ENCODE measurements at regions not wholly inside any gene's neighbourhood (a gene's known extent, or its start where the extent isn't known, plus 50 kb on each side); places are given as distances from the start of the nearest gene placed in this dataset.
A peak's percentile ranks its signal among the peaks of the same experiment; 100 is the strongest.

DNA sequence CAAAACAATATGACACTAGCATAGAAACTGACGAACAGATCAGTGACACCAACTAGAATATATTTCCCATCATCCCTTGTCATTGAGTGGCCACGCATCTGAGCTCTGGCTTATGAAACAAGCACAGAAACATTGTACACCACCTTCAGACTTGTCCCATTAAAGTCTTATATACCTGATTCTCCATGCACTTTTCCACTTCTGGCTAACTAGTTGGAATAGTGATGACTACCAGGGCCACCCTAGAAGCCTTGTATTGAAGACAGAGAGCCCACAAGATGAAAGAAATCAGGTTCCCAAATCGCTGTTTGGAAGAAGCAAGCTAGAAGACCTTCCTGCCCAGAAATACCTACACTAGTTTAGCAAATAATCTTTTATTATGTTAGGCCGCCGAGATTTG lies 99.7 kb upstream of the PPM1H start:
- no peaks in the 10 kb centered on the region for H3K9me3 Mint-ChIP-seq
- DNase-seq (ENCODE audit: low read depth, low spot score), result no peak
- TF ChIP-seq, protein P1, sequence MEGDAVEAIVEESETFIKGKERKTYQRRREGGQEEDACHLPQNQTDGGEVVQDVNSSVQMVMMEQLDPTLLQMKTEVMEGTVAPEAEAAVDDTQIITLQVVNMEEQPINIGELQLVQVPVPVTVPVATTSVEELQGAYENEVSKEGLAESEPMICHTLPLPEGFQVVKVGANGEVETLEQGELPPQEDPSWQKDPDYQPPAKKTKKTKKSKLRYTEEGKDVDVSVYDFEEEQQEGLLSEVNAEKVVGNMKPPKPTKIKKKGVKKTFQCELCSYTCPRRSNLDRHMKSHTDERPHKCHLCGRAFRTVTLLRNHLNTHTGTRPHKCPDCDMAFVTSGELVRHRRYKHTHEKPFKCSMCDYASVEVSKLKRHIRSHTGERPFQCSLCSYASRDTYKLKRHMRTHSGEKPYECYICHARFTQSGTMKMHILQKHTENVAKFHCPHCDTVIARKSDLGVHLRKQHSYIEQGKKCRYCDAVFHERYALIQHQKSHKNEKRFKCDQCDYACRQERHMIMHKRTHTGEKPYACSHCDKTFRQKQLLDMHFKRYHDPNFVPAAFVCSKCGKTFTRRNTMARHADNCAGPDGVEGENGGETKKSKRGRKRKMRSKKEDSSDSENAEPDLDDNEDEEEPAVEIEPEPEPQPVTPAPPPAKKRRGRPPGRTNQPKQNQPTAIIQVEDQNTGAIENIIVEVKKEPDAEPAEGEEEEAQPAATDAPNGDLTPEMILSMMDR (conservative IDR thresholded peaks at IDR 0.05), result no peak
- no peak overlapping the region for H3K4me3 Mint-ChIP-seq
- H3K27ac Mint-ChIP-seq (ENCODE audit: unreplicated experiment), result no peak overlapping the region
- no peaks in the 10 kb centered on the region for H3K36me3 Mint-ChIP-seq (ENCODE audit: low read depth)
- H3K4me1 Mint-ChIP-seq, result no peaks in the 10 kb centered on the region
- peaks cover 8% of the 10 kb centered on the region for H3K27me3 Mint-ChIP-seq (ENCODE audit: low read depth)

DNA sequence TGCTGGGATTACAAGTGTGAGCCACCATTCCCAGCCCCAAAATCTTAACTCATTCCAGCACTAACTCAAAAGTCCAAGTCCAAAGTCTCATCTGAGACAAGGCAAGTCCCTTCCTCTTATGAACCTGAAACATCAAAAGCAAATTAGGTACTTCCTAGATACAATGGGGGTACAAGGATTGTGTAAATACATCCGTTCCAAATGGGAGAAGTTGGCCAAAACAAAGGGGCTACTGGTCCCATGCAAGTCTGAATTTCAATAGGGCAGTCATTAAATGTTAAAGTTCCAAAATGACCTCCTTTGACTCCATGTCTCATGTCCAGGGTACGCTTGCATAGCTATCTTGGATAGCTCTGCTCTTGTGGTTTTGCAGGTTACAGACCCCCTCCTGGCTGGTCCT lies 94.7 kb upstream of the PPM1H start:
- TF ChIP-seq, protein P1 (conservative IDR thresholded peaks at IDR 0.05), result no peak
- H3K9me3 Mint-ChIP-seq, result peaks cover 2% of the 10 kb centered on the region

DNA sequence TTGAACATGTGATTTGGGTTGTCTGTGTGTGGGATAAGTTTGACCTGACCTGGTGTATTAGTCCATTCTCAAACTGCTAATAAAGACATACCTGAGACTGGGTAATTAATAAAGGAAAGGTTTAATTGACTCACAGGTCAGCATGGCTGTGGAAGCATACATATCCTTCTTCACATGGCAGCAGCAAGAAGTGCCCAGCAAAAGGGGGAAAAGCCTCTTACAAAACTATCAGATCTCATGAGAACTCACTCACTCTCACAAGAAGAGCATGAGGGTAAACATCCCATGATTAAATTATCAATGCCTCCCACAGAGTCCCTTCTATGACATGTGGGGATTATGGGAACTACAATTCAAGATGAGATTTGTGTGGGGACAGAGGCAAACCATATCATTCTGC lies 94.0 kb upstream of the PPM1H start:
- Mint-ChIP-seq H3K4me1 (peaks cover 10% of the 10 kb centered on the region), H3K4me3 (no peak overlapping the region), H3K36me3 (ENCODE audit: low read depth) (no peaks in the 10 kb centered on the region), H3K27ac (ENCODE audit: unreplicated experiment) (no peak overlapping the region), H3K27me3 (ENCODE audit: low read depth) (peaks cover 3% of the 10 kb centered on the region), H3K9me3 (peaks cover 2% of the 10 kb centered on the region)
- TF ChIP-seq, protein P1 (conservative IDR thresholded peaks at IDR 0.05), result no peak
- DNase-seq (ENCODE audit: low read depth, low spot score), result no peak

More for the DNA sequence above, 94.7 kb upstream of the PPM1H start:
- no peak for DNase-seq (ENCODE audit: low read depth, low spot score)
- Mint-ChIP-seq H3K4me3 (no peak overlapping the region), H3K36me3 (ENCODE audit: low read depth) (no peaks in the 10 kb centered on the region), H3K27ac (ENCODE audit: unreplicated experiment) (no peak overlapping the region), H3K4me1 (peaks cover 10% of the 10 kb centered on the region), H3K27me3 (ENCODE audit: low read depth) (peaks cover 3% of the 10 kb centered on the region)

- Mint-ChIP-seq H3K27ac (ENCODE audit: unreplicated experiment) (no peak overlapping the region), H3K9me3 (peaks cover 2% of the 10 kb centered on the region), H3K4me3 (no peak overlapping the region), H3K36me3 (ENCODE audit: low read depth) (no peaks in the 10 kb centered on the region), H3K27me3 (ENCODE audit: low read depth) (no peaks in the 10 kb centered on the region), H3K4me1 (peaks cover 15% of the 10 kb centered on the region)
- DNase-seq (ENCODE audit: low read depth, low spot score), result no peak
- TF ChIP-seq, protein P1 (conservative IDR thresholded peaks at IDR 0.05), result no peak
Observed at GRCh38 chr12:63025116-63025515, 90.2 kb upstream of the PPM1H start.

- no peaks in the 10 kb centered on the region for H3K27me3 Mint-ChIP-seq (ENCODE audit: low read depth)
- no peaks in the 10 kb centered on the region for H3K9me3 Mint-ChIP-seq
- TF ChIP-seq, protein P1 (conservative IDR thresholded peaks at IDR 0.05), result no peak
- peaks cover 15% of the 10 kb centered on the region for H3K4me1 Mint-ChIP-seq
- no peak overlapping the region for H3K27ac Mint-ChIP-seq (ENCODE audit: unreplicated experiment)
- no peaks in the 10 kb centered on the region for H3K36me3 Mint-ChIP-seq (ENCODE audit: low read depth)
- DNase-seq (ENCODE audit: low read depth, low spot score), result no peak
- H3K4me3 Mint-ChIP-seq, result no peak overlapping the region
Observed at GRCh38 chr12:63023926-63024325, 89.0 kb upstream of the PPM1H start.

GRCh38 chr12:63021116-63021515 lies 86.2 kb upstream of the PPM1H start:
- DNase-seq (ENCODE audit: low read depth, low spot score), result no peak
- Mint-ChIP-seq H3K27me3 (ENCODE audit: low read depth) (no peaks in the 10 kb centered on the region), H3K36me3 (ENCODE audit: low read depth) (no peaks in the 10 kb centered on the region), H3K4me1 (peaks cover 5% of the 10 kb centered on the region), H3K9me3 (no peaks in the 10 kb centered on the region), H3K27ac (ENCODE audit: unreplicated experiment) (peak overlapping the region; percentile 54), H3K4me3 (no peak overlapping the region)
- TF ChIP-seq, protein P1 (conservative IDR thresholded peaks at IDR 0.05), result no peak

Data from neural crest cell (in vitro differentiated cells).